ENCODE measurements at regions not wholly inside any gene's neighbourhood (a gene's known extent, or its start where the extent isn't known, plus 50 kb on each side); places are given as distances from the start of the nearest gene placed in this dataset.

DNA sequence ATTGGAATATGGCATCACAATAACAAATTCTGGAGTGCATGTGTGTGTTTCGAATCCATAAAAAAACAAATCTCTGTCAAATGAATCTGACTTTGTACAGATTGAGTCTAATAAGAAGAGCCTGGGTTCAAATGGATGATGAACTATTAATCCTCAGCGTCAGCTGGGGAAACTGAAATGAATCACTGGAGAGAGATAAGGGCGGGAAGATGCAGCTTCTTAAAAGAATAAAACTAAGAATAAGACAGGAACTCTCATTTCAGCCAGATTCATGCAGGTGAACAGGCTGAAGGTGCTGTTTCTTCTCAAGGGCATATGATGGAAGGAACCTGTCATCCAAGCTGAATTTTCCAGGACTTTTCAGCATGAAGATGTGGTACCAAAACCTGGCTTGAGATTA lies 202.6 kb upstream of the TRIB2 start:
- Mint-ChIP-seq H3K4me1 (peaks cover 24% of the 10 kb centered on the region), H3K36me3 (no peaks in the 10 kb centered on the region), H3K4me3 (no peak overlapping the region), H3K9me3 (no peaks in the 10 kb centered on the region), H3K27ac (no peak overlapping the region)
- no peak for DNase-seq (ENCODE audit: low spot score in 2 of 2)
- ATAC-seq = no peak

DNA sequence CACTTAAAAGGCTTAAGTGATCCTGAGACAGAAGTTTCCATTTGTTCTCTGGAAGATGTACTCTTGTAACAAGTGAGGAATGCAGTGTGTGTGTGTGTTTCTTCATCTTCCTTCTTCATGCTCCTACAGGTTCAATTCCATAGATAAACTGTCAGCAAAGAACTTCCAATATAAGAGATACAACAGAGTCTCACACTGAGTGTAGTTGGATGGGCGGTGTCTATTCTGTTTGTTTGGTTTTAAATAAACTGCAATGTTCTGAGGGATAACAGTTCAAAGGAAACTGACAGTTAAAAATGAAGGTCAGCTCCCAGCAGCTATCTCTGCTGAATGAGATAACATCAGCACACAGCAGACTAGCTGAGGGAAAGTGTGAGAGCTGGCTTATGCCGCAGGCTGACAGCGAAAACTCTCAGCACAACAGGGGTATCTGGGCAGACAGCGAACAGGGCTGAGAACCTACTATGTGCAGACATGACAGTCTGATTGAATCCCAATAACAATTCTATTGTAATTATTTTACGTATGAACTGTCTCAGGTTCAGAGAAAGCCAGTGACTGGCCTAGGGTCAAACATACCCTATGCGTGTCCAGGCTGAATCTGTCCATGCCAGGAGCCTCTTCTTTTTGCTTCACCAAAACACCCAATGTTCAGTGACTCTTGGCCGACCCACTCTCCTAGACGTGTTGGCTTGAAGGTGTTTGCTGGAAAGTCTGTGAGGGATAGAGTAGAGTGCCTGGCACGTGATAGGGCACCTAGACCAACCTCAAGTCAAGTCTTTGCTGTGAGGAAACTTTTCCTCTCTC lies 201.9 kb upstream of the TRIB2 start:
- no peaks in the 10 kb centered on the region for H3K36me3 Mint-ChIP-seq
- DNase-seq (ENCODE audit: low spot score in 2 of 2) = no peak
- H3K27ac Mint-ChIP-seq = no peak overlapping the region
- H3K9me3 Mint-ChIP-seq = no peaks in the 10 kb centered on the region
- peak; percentile 89 for ATAC-seq
- H3K4me1 Mint-ChIP-seq = peaks cover 24% of the 10 kb centered on the region
- no peak overlapping the region for H3K4me3 Mint-ChIP-seq

DNA sequence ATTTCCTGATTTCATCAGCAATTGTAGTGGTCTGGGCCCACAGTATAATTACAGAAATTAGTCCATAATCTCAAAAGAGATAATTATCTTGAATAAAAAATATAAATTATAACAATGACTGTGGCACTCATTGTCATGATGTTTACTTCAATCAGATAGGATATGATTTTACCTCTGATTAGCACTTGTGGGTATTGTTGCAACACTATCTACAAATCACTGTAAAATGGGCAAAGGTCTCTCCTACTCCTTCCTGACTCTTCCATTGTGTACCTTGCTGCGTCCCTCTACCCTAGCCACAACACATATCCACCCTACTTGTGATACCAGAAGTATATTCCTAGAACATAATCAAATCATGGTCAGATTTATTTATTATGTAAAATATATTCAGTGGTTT lies 200.9 kb upstream of the TRIB2 start:
- H3K9me3 Mint-ChIP-seq = no peaks in the 10 kb centered on the region
- DNase-seq (ENCODE audit: low spot score in 2 of 2) (no peak), ATAC-seq (no peak)
- H3K4me3 Mint-ChIP-seq = no peak overlapping the region
- H3K27ac Mint-ChIP-seq = no peak overlapping the region
- H3K36me3 Mint-ChIP-seq = no peaks in the 10 kb centered on the region
- H3K4me1 Mint-ChIP-seq = peaks cover 24% of the 10 kb centered on the region

DNA sequence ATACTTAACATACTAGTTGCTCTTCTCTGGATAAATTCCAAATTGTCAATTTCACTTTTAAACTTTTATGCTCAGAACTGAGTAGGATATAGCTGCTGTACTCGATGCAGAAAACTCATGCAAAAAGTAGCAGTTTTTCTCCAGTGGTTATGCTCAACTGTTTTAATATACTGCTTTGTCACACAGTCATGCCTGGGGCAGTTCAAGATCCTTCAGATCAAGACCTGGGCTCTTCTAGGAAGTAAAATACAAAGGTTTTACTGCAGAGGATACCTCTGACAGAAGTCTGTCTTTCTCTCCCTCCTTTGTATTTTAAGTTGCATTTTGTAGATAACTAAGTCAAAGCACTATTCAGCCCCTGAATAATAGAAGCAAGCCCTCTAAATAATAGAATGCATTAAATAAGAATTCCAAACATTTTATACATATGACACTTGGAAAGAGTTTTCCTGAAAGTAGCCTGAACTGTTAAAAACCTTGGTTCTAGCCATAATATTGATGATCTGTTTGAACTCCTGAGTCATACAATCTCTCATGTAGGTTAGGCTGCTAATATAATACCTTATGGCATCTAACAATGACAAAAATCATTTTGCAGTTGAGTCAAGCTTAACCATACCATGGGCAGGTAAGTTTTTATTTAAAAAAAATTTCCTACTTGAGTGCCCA lies 183.3 kb upstream of the TRIB2 start:
- Mint-ChIP-seq H3K36me3 (no peaks in the 10 kb centered on the region), H3K4me3 (no peak overlapping the region), H3K4me1 (peaks cover 7% of the 10 kb centered on the region), H3K27ac (no peak overlapping the region), H3K9me3 (no peaks in the 10 kb centered on the region)
- DNase-seq (ENCODE audit: low spot score in 2 of 2) (no peak), ATAC-seq (no peak)

DNA sequence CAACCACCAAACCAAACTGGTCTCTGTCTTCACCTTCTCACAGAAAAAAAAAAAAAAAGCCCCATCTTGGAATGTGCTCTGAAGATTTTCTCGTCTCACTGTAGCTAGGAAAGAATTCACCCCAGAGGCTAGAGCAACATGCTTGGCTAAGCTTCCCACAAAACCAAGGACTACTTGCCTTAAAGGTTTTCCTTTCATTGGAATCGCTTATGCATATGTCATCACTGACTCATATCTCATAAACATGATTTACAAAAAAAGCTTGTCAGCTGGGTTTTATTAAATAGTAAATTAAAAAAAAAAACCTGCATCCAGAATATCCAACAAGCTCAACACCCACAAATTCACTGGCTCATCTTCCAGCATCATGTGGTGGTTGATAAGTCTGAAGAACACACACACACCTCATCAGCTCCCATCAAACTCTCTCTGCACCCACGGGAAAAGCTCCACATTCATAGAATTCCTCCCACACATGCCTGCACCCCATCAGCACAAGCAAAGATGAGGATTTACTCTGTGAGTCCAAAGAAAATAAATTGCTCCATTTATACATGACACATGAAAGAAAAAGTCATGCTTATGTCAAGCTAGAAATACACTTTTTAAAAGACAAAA lies 182.0 kb upstream of the TRIB2 start:
- Mint-ChIP-seq H3K27ac (no peak overlapping the region), H3K4me1 (peaks cover 7% of the 10 kb centered on the region), H3K4me3 (no peak overlapping the region), H3K36me3 (no peaks in the 10 kb centered on the region), H3K9me3 (no peaks in the 10 kb centered on the region)
- no peak for DNase-seq (ENCODE audit: low spot score in 2 of 2)
- ATAC-seq = no peak

DNA sequence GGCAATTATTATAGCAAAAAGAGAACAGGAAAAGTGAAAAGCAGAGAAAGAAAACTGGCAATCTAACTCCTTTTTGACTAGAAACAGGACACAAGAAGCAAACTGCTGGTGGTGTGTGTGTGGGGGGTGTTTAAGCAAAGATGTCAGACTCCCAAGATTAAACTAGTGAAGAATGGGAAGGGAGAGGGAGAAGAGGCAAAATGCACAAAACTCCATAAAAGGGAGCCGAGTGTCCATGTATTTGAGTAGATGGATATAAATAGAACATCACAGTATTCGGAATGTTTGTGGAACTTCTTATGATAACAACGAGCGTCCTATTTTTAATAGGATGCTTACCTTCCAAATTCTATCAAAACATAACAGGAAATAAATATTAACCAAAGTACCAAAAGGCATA lies 179.8 kb upstream of the TRIB2 start:
- Mint-ChIP-seq H3K36me3 (no peaks in the 10 kb centered on the region), H3K4me3 (no peak overlapping the region)
- ATAC-seq = no peak

DNA sequence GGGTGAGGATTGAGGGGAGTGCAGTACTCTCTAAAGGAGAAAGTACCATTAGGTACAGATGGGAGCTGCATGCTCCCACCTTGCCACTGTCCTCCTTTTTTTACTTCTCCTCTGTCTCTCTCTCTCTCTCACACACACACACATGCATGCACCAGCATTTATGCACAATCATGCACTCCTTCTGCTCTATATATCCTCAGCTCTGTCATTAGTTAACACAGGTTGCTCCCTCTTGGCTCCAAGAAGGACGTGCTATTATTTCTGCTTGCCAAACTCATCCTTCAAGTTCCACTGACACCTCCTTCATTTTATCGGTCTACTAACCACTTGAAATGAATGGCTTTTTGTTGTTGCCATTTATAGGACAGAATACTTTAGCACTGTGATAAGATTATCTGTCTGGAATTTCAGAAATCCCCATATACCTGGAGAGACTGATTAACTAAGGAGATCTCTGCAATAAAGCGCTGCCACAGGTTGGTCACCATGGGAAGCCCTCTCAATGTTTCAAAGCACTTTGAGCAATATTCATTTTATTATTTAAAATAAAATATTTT lies 178.5 kb upstream of the TRIB2 start:
- DNase-seq (ENCODE audit: low spot score in 2 of 2) (no peak), ATAC-seq (no peak)
- H3K4me3 Mint-ChIP-seq = no peak overlapping the region
- no peak overlapping the region for H3K27ac Mint-ChIP-seq
- H3K36me3 Mint-ChIP-seq = no peaks in the 10 kb centered on the region
- H3K4me1 Mint-ChIP-seq = peaks cover 7% of the 10 kb centered on the region
- H3K9me3 Mint-ChIP-seq = no peaks in the 10 kb centered on the region

More for the DNA sequence above, 179.8 kb upstream of the TRIB2 start:
- DNase-seq (ENCODE audit: low spot score in 2 of 2) = no peak
- Mint-ChIP-seq H3K9me3 (no peaks in the 10 kb centered on the region), H3K4me1 (peaks cover 7% of the 10 kb centered on the region), H3K27ac (no peak overlapping the region)

DNA sequence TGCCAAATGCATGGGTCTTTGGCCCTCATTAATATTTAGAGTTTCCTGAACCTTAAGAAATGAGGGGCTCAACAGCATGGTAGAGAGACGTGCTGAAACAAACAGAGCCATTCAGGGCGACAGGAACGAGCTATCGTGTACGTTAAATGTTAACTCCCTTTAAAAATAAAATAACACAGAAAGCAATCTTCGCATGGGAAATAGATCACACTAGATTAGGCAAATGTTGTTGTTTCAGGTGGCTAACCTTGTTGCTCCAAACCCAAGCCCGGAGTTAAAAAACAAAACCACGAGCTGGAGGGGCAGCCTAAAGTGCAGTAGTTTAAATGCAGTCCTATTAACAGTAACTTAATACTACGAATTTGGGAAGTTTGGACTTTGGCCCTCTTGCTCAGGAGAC lies 177.4 kb upstream of the TRIB2 start:
- DNase-seq (ENCODE audit: low spot score in 2 of 2) = no peak
- Mint-ChIP-seq H3K9me3 (no peaks in the 10 kb centered on the region), H3K27ac (no peak overlapping the region), H3K4me1 (peaks cover 7% of the 10 kb centered on the region), H3K36me3 (no peaks in the 10 kb centered on the region), H3K4me3 (no peak overlapping the region)
- no peak for ATAC-seq

DNA sequence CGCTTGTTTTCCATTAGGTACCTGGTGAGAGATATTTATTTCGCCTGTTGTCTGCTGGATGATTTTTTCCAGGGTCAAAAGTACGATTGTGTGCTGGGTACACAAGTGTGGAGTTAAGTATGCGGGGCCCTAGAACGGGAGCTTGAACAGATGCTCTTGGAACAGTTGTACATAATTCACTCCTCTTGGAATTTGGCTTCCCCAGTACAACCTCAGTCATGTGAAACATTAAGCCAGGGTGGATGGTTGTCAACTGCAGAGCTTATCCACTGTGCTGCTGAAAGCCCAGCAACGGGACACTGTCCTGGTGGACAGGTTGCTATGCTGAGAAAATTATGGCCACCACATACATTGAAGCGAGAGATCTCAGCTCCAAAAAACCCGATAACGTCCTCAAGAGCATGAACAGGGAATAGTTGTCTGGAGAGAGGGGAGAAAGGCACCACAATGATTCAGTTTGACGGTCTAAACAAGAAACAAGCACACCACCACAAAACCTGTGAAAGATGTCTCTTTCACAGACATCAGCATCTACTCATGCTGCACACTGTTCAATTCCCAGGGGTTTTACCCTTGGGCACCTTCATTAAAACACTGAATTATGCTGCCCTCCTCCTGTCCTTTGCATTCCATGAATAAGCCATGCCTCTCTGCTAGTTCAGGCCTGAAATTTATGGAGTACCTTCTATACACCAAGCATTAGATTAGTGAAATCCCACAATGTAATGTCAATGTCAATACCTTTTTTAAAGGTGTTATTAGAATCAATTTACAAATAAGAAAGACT lies 176.8 kb upstream of the TRIB2 start:
- DNase-seq (ENCODE audit: low spot score in 2 of 2) (no peak), ATAC-seq (no peak)
- Mint-ChIP-seq H3K36me3 (no peaks in the 10 kb centered on the region), H3K4me1 (peaks cover 3% of the 10 kb centered on the region), H3K27ac (no peak overlapping the region), H3K9me3 (no peaks in the 10 kb centered on the region), H3K4me3 (no peak overlapping the region)

DNA sequence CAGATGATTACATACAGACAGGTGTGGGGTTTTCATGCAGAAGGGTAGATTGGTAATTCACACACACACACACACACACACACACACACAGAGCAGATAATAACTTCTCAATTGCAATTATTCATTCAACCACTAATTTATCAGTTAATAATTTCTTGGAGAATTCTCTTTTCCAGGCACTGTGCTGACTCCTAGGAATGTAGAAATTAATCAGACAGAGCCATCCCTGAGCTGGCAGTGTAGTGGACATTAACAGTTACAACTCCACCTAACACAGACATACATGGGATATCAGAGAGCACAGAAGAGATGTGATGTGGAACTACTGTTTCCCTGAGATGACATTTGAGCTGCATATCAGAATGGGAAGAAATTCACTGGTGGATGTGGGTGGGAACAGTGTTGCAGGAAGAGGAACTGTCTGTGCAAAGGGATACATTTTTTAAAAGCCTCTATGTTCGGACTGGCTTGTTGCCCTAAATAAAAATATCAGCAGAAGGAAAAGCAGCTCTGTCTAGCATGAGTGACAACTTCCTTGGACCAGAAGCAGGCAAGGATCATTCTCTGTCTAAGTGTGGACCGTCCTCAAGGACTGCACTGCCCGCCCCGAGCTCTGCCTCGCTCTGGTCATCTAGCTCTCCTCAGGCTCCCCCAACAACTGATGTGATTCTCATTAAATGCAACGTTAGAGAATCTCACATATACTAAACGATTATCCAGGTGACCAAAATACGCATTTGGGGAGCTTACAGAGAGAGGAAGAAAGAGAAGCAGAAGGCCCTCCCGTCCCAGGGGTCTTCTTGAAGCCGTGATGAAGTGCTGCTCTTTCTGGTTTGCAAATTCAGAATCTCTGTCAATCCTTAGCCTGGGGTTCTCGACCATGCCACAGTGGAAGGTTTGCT lies 173.4 kb upstream of the TRIB2 start:
- Mint-ChIP-seq H3K9me3 (no peaks in the 10 kb centered on the region), H3K27ac (no peak overlapping the region), H3K36me3 (no peaks in the 10 kb centered on the region), H3K4me3 (no peak overlapping the region), H3K4me1 (no peaks in the 10 kb centered on the region)
- DNase-seq (ENCODE audit: low spot score in 2 of 2) (no peak), ATAC-seq (no peak)

DNA sequence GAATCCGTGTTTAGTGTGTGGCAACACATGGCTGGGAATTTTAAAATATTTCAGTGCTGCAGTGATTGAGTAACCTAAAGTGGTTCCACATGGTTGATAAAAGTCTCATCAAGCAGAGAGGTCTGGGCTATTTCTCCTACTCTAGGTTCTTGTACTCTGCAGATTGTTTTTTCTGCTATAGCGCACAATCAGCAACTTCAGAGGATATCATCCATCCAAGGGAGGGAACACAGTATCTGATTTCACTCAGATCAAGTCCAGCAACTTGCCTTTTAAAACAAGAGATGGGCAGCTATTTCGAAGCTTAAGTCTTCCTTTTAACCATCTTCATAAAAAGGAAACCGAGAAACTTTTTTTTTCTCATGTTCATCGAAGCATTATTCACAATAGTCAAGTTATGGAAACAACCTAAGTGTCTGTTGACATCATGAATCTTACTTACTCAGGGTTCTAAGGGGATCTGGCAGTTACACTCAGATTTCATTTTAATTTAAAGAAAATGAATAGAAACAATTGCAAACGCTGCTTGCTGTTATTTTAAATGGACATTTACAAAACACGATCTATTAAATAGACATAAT lies 172.7 kb upstream of the TRIB2 start:
- Mint-ChIP-seq H3K27ac (no peak overlapping the region), H3K36me3 (no peaks in the 10 kb centered on the region), H3K4me3 (no peak overlapping the region), H3K4me1 (no peaks in the 10 kb centered on the region), H3K9me3 (no peaks in the 10 kb centered on the region)
- no peak for DNase-seq (ENCODE audit: low spot score in 2 of 2)
- no peak for ATAC-seq

DNA sequence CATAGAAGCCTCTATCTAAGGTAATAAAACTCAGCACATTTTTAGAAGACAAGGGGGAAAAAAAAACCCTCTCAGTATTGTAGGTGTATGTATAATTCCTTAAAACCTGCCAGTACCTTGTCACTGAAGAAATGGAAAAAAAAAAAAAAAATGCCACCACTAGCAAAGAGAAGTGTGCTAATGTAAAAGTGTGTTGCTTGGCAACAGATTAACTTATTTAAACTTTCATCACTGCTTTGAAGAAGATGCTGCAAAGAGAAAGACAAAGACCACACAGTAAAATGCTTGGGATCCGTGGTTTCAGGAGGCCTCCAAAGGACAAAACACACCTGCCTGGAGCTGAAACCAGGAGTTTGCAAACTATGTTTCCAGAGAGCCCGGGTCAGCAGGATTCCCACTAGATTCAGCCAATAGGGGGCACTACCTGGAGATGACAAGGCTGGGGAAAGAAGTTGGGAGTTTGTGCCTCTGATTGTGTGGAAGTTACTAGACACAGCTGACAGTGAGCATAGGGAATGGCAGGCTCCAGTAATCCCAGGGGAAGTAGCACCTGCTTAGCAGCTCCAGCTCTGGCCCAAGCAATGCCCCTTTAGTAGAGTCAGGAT lies 169.1 kb upstream of the TRIB2 start:
- no peak for ATAC-seq
- Mint-ChIP-seq H3K4me1 (no peaks in the 10 kb centered on the region), H3K4me3 (no peak overlapping the region), H3K27ac (no peak overlapping the region), H3K9me3 (no peaks in the 10 kb centered on the region), H3K36me3 (no peaks in the 10 kb centered on the region)
- no peak for DNase-seq (ENCODE audit: low spot score in 2 of 2)

DNA sequence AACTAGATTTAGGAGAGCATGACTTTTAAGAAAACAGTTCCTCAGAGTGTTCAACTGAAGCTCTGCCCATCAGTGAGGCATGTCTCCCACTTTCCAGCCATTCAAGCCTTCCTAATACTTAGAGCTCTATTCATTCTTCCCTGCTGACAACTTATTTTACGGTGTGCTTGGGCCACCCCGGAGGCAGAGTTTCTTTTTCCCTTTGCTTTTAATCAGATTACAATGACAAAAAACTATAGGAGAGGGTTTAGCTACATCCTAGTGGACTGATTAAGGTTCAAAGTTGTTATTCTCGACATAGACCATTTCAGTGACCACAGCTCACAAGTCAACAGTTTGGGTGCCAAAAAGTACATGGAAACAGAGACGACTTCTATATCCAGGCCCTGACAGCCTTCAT lies 167.8 kb upstream of the TRIB2 start:
- no peak overlapping the region for H3K27ac Mint-ChIP-seq
- H3K9me3 Mint-ChIP-seq = no peaks in the 10 kb centered on the region
- H3K4me3 Mint-ChIP-seq = no peak overlapping the region
- H3K36me3 Mint-ChIP-seq = no peaks in the 10 kb centered on the region
- ATAC-seq (no peak), DNase-seq (ENCODE audit: low spot score in 2 of 2) (no peak)
- no peaks in the 10 kb centered on the region for H3K4me1 Mint-ChIP-seq

DNA sequence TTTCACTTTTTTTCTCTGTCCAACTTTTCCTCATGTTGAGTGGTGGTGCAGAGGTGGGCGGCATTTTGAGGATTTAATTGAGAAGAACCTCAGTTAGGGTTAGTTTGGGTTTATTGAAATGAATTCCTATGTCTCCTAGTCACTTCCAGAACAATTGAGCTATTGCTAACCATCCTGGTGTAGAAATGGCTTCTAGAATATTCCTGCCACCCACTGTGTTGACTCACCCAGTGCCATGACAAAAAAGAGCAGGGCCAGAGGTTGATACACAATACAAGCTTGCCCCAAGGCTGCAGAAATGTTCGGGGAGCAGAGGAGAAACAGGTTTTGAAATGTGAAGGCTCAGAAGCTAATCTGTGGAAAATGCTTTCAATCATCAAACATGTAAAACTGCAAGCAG lies 167.1 kb upstream of the TRIB2 start:
- ATAC-seq (no peak), DNase-seq (ENCODE audit: low spot score in 2 of 2) (no peak)
- Mint-ChIP-seq H3K9me3 (no peaks in the 10 kb centered on the region), H3K4me1 (peaks cover 7% of the 10 kb centered on the region), H3K36me3 (no peaks in the 10 kb centered on the region), H3K4me3 (no peak overlapping the region), H3K27ac (no peak overlapping the region)

Data from stimulated activated effector memory CD8-positive, alpha-beta T cell treated with anti-CD3 and anti-CD28 coated beads, Interleukin-12 subunit alpha, Interleukin-12 subunit beta, amount 100 ng/mL, for 72 hours (primary cell).